H9 (cell line): ENCODE measurements at regions not wholly inside any gene's neighbourhood (a gene's known extent, or its start where the extent isn't known, plus 50 kb on each side); places are given as distances from the start of the nearest gene placed in this dataset.

ENCODE experiments used
- DNase-seq: peaks from one replicate; pipeline ENCODE4 v3.0.0-alpha.2; 2017
- H2AFZ ChIP-seq: one replicate; pipeline ENCODE4 v1.6.1; 2013; ENCODE audit warnings: mild to moderate bottlenecking, low read length, control low read depth, moderate library complexity
- H2AK5ac ChIP-seq: 2 replicates; pipeline ENCODE4 v1.6.1; 2013; ENCODE audit warnings: low read length, control low read depth, mixed read lengths; ENCODE audit not compliant: insufficient read length
- H2BK120ac ChIP-seq: one replicate; pipeline ENCODE4 v1.6.1; 2013; ENCODE audit warnings: low read depth, mild to moderate bottlenecking, low read length, control low read depth, inconsistent platforms; ENCODE audit not compliant: poor library complexity, severe bottlenecking
- H2BK12ac ChIP-seq: 2 replicates; pipeline ENCODE4 v1.6.1; 2013; ENCODE audit warnings: low read length, control low read depth, mixed read lengths, low read depth; ENCODE audit not compliant: insufficient read length
- H2BK15ac ChIP-seq: 2 replicates; pipeline ENCODE4 v1.6.1; 2013; ENCODE audit warnings: low read depth, low read length, control low read depth
- H2BK20ac ChIP-seq: one replicate; pipeline ENCODE4 v1.6.1; 2013; ENCODE audit warnings: low read depth, mild to moderate bottlenecking, low read length, control low read depth, inconsistent platforms; ENCODE audit not compliant: poor library complexity, severe bottlenecking
- H2BK5ac ChIP-seq: 2 replicates; pipeline ENCODE4 v1.6.1; 2013; ENCODE audit warnings: low read length, control low read depth, mixed read lengths; ENCODE audit not compliant: insufficient read length
- H3K14ac ChIP-seq: 2 replicates; pipeline ENCODE4 v1.6.1; 2013; ENCODE audit warnings: low read length, control low read depth; ENCODE audit not compliant: insufficient read depth
- H3K18ac ChIP-seq: 2 replicates; pipeline ENCODE4 v1.6.1; 2013; ENCODE audit warnings: low read depth, mild to moderate bottlenecking, mixed read lengths, low read length, control low read depth; ENCODE audit not compliant: insufficient read length
- H3K23ac ChIP-seq: 2 replicates; pipeline ENCODE4 v1.6.1; 2013; ENCODE audit warnings: low read length, control low read depth, mixed read lengths, low read depth; ENCODE audit not compliant: insufficient read length
- H3K23me2 ChIP-seq: 2 replicates; pipeline ENCODE4 v1.6.1; 2013; ENCODE audit warnings: low read depth, mild to moderate bottlenecking, mixed read lengths, low read length, control low read depth; ENCODE audit not compliant: insufficient read length, poor library complexity, severe bottlenecking
- H3K27ac ChIP-seq: 2 replicates; pipeline ENCODE4 v1.5.1; 2013; ENCODE audit warnings: low read length, control low read depth, mixed read lengths, low read depth; ENCODE audit not compliant: insufficient read length
- H3K27me3 ChIP-seq: 2 replicates; pipeline ENCODE4 v1.6.1; 2013; ENCODE audit warnings: low read length, control low read depth, inconsistent platforms; ENCODE audit not compliant: insufficient read depth
- H3K4ac ChIP-seq: 2 replicates; pipeline ENCODE4 v1.6.1; 2013; ENCODE audit warnings: low read depth, mild to moderate bottlenecking, control low read depth, inconsistent platforms, low read length, moderate library complexity
- H3K4me1 ChIP-seq: 2 replicates; pipeline ENCODE4 v1.6.1; 2013; ENCODE audit warnings: low read length, control low read depth, inconsistent platforms; ENCODE audit not compliant: insufficient read depth
- H3K4me2 ChIP-seq: 2 replicates; pipeline ENCODE4 v1.6.1; 2013; ENCODE audit warnings: low read length, control low read depth, mixed read lengths; ENCODE audit not compliant: insufficient read length, insufficient read depth
- H3K56ac ChIP-seq: 2 replicates; pipeline ENCODE4 v1.6.1; 2013; ENCODE audit warnings: low read depth, mild to moderate bottlenecking, mixed read lengths, low read length, control low read depth; ENCODE audit not compliant: insufficient read length
- H3K79me1 ChIP-seq: 2 replicates; pipeline ENCODE4 v1.6.1; 2013; ENCODE audit warnings: low read depth, mild to moderate bottlenecking, moderate library complexity, low read length, control low read depth, inconsistent platforms; ENCODE audit not compliant: insufficient read depth, poor library complexity, severe bottlenecking
- H3K79me2 ChIP-seq: 2 replicates; pipeline ENCODE4 v1.6.1; 2013; ENCODE audit warnings: low read length, control low read depth, inconsistent platforms; ENCODE audit not compliant: insufficient read depth
- H3K9ac ChIP-seq: 2 replicates; pipeline ENCODE4 v1.6.1; 2013; ENCODE audit warnings: low read length, control low read depth, mixed read lengths; ENCODE audit not compliant: insufficient read length; ENCODE audit errors: extremely low read depth
- H3K9me3 ChIP-seq: one replicate; pipeline ENCODE4 v1.6.1; 2013; ENCODE audit warnings: low read depth, low read length, inconsistent platforms; ENCODE audit not compliant: control insufficient read depth
- H3T11ph ChIP-seq: one replicate; pipeline ENCODE4 v1.6.1; 2013; ENCODE audit warnings: mild to moderate bottlenecking, low read length, control low read depth, inconsistent platforms
- H4K20me1 ChIP-seq: one replicate; pipeline ENCODE4 v1.6.1; 2013; ENCODE audit not compliant: control insufficient read depth, insufficient read length, insufficient read depth
- H4K5ac ChIP-seq: 2 replicates; pipeline ENCODE4 v1.6.1; 2013; ENCODE audit warnings: low read depth, mild to moderate bottlenecking, mixed read lengths, low read length, control low read depth; ENCODE audit not compliant: insufficient read length
- H4K8ac ChIP-seq: replicated peaks from 2 replicates; pipeline ENCODE4 v1.6.1; 2013; ENCODE audit warnings: low read length, control low read depth, mixed read lengths, low read depth; ENCODE audit not compliant: insufficient read length
- H4K91ac ChIP-seq: 2 replicates; pipeline ENCODE4 v1.6.1; 2013; ENCODE audit warnings: low read depth, mild to moderate bottlenecking, moderate library complexity, mixed read lengths, low read length, control low read depth; ENCODE audit not compliant: insufficient read length
- H3K27ac Mint-ChIP-seq, 3 experiments: 2 replicates in 2 of 3; 3 replicates in 1 of 3; pipeline ENCODE4 v1.8.0; 2020 to 2021; ENCODE audit warnings: mixed read lengths in 3 of 3, mild to moderate bottlenecking in 1 of 3, moderate library complexity in 1 of 3
- H3K27me3 Mint-ChIP-seq: 2 replicates; pipeline ENCODE4 v1.8.0; 2021; ENCODE audit warnings: low read depth, mild to moderate bottlenecking, moderate library complexity, mixed read lengths
- H3K36me3 Mint-ChIP-seq, 3 experiments: 2 replicates in 2 of 3; 3 replicates in 1 of 3; pipeline ENCODE4 v1.8.0; 2020 to 2021; ENCODE audit warnings: low read depth in 3 of 3, mixed read lengths in 3 of 3; ENCODE audit not compliant: insufficient read depth in 1 of 3
- H3K4me1 Mint-ChIP-seq, 2 experiments: 2 replicates each; pipeline ENCODE4 v1.8.0; 2020; ENCODE audit warnings: mixed read lengths in 2 of 2
- H3K4me3 Mint-ChIP-seq, 2 experiments: 2 replicates in 1 of 2; 3 replicates in 1 of 2; pipeline ENCODE4 v1.8.0; 2020 to 2021; ENCODE audit warnings: mild to moderate bottlenecking in 2 of 2, mixed read lengths in 2 of 2, moderate library complexity in 1 of 2
- H3K9me3 Mint-ChIP-seq, 2 experiments: 2 replicates in 1 of 2; 3 replicates in 1 of 2; pipeline ENCODE4 v1.8.0; 2020; ENCODE audit warnings: mild to moderate bottlenecking in 2 of 2, mixed read lengths in 2 of 2, moderate library complexity in 1 of 2
- WGBS: extraction: QIAGEN DNeasy Blood & Tissue Kit; methylation state at CpG from one replicate; pipeline ENCODE4 v1.1.7; 2013; ENCODE audit warnings: missing lambda C conversion rate, low lambda C conversion rate, mixed read lengths; ENCODE audit not compliant: insufficient read length; ENCODE audit errors: extremely low coverage; 5-methylcytosine and 5-hydroxymethylcytosine counted together
- TF ChIP-seq, protein P1 (sequence below): fragments of 200-600 bp; sonication (generic); conservative IDR thresholded peaks from 3 replicates; pipeline ENCODE4 v1.8.0; 2021; ENCODE audit warnings: antibody characterized with exemption, mild to moderate bottlenecking

DNA sequence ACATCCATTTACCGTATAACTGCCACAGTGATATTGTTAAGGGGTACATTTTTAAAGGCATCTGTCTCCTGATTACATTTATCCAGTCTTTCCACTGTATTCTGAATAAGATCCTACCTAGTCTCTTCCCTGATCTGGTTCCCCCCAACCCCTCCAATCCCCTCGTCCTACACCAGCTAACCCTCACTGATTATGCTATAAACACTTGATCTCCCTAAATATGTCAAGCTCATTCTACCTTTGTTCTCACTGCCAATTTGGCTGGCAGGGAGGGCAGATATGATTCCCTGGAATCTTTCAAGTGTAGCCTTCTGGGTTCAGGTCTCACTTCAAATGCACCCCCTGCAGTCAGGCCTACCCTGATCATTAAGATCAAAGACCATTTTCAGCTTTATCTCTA, 1379.8 kb upstream of the MIR17HG start:
- H3K27me3 ChIP-seq: no peaks in the 10 kb centered on the region

More for the DNA sequence above, 1379.8 kb upstream of the MIR17HG start:
- Histone ChIP-seq H3K79me2 (no peaks in the 10 kb centered on the region), H3K4ac (no peak overlapping the region), H3K56ac (no peak overlapping the region), H2BK15ac (no peak overlapping the region), H3K79me1 (no peaks in the 10 kb centered on the region), H3K4me1 (no peaks in the 10 kb centered on the region), H4K91ac (no peak overlapping the region), H3K9me3 (no peaks in the 10 kb centered on the region), H3K14ac (no peak overlapping the region), H2BK12ac (no peak overlapping the region), H3T11ph (no peak overlapping the region), H2AFZ (no peak overlapping the region), H4K8ac (no peak overlapping the region), H4K20me1 (no peaks in the 10 kb centered on the region), H3K4me2 (no peak overlapping the region), H2BK20ac (no peak overlapping the region), H3K9ac (no peak overlapping the region), H2BK5ac (no peak overlapping the region), H3K18ac (no peak overlapping the region), H3K23me2 (no peaks in the 10 kb centered on the region), H2AK5ac (no peak overlapping the region), H4K5ac (no peak overlapping the region), H3K27ac (no peak overlapping the region), H3K23ac (no peak overlapping the region), H2BK120ac (no peak overlapping the region)
- H3K4me1 Mint-ChIP-seq: peaks cover 3 to 6% of the 10 kb centered on the region in 2 experiments; a peak in 1 of 4 replicates
- H3K36me3 Mint-ChIP-seq: no peaks in the 10 kb centered on the region
- no peaks in the 10 kb centered on the region; a peak in 1 of 5 replicates for H3K9me3 Mint-ChIP-seq
- peaks cover 1% of the 10 kb centered on the region; the same call in 1 of the 2 replicates for H3K27me3 Mint-ChIP-seq
- no CpG with 5 or more reads among the region's 2 CpGs for WGBS
- no peak for DNase-seq
- no peak overlapping the region for H3K27ac Mint-ChIP-seq
- H3K4me3 Mint-ChIP-seq: no peak overlapping the region
- TF ChIP-seq, protein P1, sequence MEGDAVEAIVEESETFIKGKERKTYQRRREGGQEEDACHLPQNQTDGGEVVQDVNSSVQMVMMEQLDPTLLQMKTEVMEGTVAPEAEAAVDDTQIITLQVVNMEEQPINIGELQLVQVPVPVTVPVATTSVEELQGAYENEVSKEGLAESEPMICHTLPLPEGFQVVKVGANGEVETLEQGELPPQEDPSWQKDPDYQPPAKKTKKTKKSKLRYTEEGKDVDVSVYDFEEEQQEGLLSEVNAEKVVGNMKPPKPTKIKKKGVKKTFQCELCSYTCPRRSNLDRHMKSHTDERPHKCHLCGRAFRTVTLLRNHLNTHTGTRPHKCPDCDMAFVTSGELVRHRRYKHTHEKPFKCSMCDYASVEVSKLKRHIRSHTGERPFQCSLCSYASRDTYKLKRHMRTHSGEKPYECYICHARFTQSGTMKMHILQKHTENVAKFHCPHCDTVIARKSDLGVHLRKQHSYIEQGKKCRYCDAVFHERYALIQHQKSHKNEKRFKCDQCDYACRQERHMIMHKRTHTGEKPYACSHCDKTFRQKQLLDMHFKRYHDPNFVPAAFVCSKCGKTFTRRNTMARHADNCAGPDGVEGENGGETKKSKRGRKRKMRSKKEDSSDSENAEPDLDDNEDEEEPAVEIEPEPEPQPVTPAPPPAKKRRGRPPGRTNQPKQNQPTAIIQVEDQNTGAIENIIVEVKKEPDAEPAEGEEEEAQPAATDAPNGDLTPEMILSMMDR: no peak
